ENCODE measurements at regions not wholly inside any gene's neighbourhood (a gene's known extent, or its start where the extent isn't known, plus 50 kb on each side); places are given as distances from the start of the nearest gene placed in this dataset.

DNA sequence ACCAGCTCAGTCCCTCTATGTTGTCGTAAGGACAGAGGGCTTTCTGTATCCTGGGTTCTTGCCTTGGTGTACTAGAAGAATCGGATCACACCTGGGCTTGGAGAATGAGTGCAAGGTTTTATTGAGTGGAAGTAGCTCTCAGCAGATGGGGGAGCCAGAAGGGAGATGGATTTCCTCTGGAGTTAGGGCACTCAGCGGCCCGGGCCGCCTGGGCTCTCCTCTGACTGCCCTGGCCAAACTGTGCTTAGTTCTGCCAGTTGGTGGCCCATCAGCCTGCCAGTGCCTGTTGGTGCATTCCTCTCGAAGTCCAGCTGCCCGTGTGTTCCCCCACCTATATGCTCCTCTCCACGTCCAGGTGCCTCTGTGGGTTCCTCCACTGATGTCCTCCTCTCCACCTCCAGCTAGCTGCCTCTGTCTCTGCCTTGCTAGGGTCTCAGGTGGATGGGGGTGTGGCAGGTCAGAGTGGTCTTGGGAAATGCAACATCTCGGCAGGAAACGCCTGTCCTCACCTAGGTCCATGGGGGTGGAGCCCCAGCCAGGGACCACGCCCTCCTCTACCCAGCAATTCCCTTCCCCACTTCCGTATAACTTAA lies 148.6 kb downstream of the PPP1R3A start:
- H3K36me3 ChIP-seq = no peaks in the 10 kb centered on the region
- no peaks in the 10 kb centered on the region for H3K9me3 ChIP-seq (ENCODE audit: low read depth)
- H2AFZ ChIP-seq (replicated peaks) = no peak overlapping the region
- TF ChIP-seq, protein P1, sequence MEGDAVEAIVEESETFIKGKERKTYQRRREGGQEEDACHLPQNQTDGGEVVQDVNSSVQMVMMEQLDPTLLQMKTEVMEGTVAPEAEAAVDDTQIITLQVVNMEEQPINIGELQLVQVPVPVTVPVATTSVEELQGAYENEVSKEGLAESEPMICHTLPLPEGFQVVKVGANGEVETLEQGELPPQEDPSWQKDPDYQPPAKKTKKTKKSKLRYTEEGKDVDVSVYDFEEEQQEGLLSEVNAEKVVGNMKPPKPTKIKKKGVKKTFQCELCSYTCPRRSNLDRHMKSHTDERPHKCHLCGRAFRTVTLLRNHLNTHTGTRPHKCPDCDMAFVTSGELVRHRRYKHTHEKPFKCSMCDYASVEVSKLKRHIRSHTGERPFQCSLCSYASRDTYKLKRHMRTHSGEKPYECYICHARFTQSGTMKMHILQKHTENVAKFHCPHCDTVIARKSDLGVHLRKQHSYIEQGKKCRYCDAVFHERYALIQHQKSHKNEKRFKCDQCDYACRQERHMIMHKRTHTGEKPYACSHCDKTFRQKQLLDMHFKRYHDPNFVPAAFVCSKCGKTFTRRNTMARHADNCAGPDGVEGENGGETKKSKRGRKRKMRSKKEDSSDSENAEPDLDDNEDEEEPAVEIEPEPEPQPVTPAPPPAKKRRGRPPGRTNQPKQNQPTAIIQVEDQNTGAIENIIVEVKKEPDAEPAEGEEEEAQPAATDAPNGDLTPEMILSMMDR (IDR thresholded peaks at IDR 0.05) = no peak
- no peak for TF ChIP-seq EZH2 (IDR thresholded peaks at IDR 0.05)
- TF ChIP-seq EZH2phosphoT487 (IDR thresholded peaks at IDR 0.05) = no peak
- no peak overlapping the region for H3K4me2 ChIP-seq
- H3K27ac Mint-ChIP-seq = no peak overlapping the region
- no peaks in the 10 kb centered on the region for H3K36me3 Mint-ChIP-seq
- no peak overlapping the region for H3K4me3 ChIP-seq
- no peak overlapping the region for H3K4me3 Mint-ChIP-seq
- H3K4me1 Mint-ChIP-seq = no peaks in the 10 kb centered on the region
- H3K27me3 ChIP-seq = no peaks in the 10 kb centered on the region
- H3F3A ChIP-seq (ENCODE audit: low read depth) = no peaks in the 10 kb centered on the region
- no peak for DNase-seq (ENCODE audit: low spot score)
- H3K27ac ChIP-seq = no peak overlapping the region
- H3K9ac ChIP-seq = no peak overlapping the region
- no peaks in the 10 kb centered on the region for H3K27me3 Mint-ChIP-seq (ENCODE audit: insufficient read depth, low read depth)
- no peaks in the 10 kb centered on the region for H3K79me2 ChIP-seq (ENCODE audit: low read depth)
- no peaks in the 10 kb centered on the region for H4K20me1 ChIP-seq (ENCODE audit: low read depth)
- H3K4me1 ChIP-seq = no peaks in the 10 kb centered on the region
- H3K9me3 Mint-ChIP-seq = no peaks in the 10 kb centered on the region

DNA sequence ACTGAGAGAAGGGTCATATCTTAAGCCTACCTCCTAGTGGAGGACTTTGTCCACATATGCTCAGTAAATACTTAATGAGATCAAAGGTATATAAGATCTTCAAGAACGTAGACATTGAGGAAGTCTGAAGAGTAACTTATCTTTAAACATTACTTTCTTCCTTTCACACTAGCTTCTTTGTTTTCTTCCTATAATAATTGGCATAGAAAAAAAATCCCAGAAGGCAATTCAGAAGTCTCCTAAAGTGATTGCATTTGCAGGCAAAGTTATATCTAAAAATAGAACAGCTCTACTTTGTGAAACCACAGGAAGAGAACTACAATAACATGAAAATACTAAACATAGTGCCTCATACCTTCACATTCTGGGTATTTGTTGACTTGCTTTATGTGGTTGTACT lies 150.4 kb downstream of the PPP1R3A start:
- Histone ChIP-seq H3K27me3 (no peaks in the 10 kb centered on the region), H3K4me2 (no peak overlapping the region), H3K79me2 (ENCODE audit: low read depth) (no peaks in the 10 kb centered on the region), H3K4me1 (no peaks in the 10 kb centered on the region), H3F3A (ENCODE audit: low read depth) (no peaks in the 10 kb centered on the region), H3K27ac (no peak overlapping the region), H3K9me3 (ENCODE audit: low read depth) (no peaks in the 10 kb centered on the region), H2AFZ (replicated peaks) (no peak overlapping the region), H4K20me1 (ENCODE audit: low read depth) (no peaks in the 10 kb centered on the region), H3K36me3 (no peaks in the 10 kb centered on the region), H3K9ac (no peak overlapping the region), H3K4me3 (no peak overlapping the region)
- no peak for DNase-seq (ENCODE audit: low spot score)
- TF ChIP-seq, protein P1 (IDR thresholded peaks at IDR 0.05) = no peak
- TF ChIP-seq EZH2phosphoT487 (IDR thresholded peaks at IDR 0.05) = no peak
- no peak for TF ChIP-seq EZH2 (IDR thresholded peaks at IDR 0.05)
- Mint-ChIP-seq H3K9me3 (no peaks in the 10 kb centered on the region), H3K27ac (no peak overlapping the region), H3K27me3 (ENCODE audit: insufficient read depth, low read depth) (no peaks in the 10 kb centered on the region), H3K36me3 (no peaks in the 10 kb centered on the region), H3K4me3 (no peak overlapping the region), H3K4me1 (no peaks in the 10 kb centered on the region)

DNA sequence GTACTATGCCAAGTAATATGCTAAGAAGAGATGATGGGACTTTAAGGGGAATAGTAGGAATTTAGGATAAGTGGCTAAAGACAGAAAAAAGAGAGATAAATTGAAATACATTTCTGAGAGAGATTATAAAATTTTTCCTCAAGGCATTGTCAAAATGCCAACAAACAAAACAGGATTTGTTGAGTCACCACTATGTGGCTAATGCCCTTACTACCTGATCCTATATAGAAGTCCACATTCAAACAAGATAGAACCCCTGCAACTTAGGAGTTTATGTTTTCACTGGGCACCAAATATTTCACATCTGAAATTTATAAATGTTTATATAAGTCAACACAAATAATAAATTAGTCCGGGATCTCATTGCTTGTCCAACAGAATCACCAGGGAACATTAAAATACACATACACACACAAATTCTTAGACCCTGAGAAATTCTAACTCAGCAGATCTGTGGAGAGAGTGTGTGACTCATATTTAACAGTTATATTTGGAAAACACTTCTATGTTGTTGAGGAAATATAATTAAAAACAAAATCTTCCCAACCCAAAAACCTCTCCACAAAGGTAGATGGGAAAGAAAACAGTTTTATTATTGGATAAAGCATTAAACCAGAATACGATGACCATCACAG lies 154.3 kb downstream of the PPP1R3A start:
- Histone ChIP-seq H3K27ac (no peak overlapping the region), H3K9ac (no peak overlapping the region), H3K4me2 (no peak overlapping the region), H3K36me3 (no peaks in the 10 kb centered on the region), H3K4me3 (no peak overlapping the region), H3K27me3 (no peaks in the 10 kb centered on the region), H2AFZ (replicated peaks) (no peak overlapping the region), H3K9me3 (ENCODE audit: low read depth) (no peaks in the 10 kb centered on the region), H3K4me1 (no peaks in the 10 kb centered on the region), H3F3A (ENCODE audit: low read depth) (no peaks in the 10 kb centered on the region), H3K79me2 (ENCODE audit: low read depth) (no peaks in the 10 kb centered on the region), H4K20me1 (ENCODE audit: low read depth) (no peaks in the 10 kb centered on the region)
- Mint-ChIP-seq H3K4me3 (no peak overlapping the region), H3K4me1 (no peaks in the 10 kb centered on the region), H3K27ac (no peak overlapping the region), H3K36me3 (no peaks in the 10 kb centered on the region), H3K9me3 (no peaks in the 10 kb centered on the region), H3K27me3 (ENCODE audit: insufficient read depth, low read depth) (no peaks in the 10 kb centered on the region)
- DNase-seq (ENCODE audit: low spot score) = no peak
- TF ChIP-seq, protein P1 (IDR thresholded peaks at IDR 0.05) = no peak
- TF ChIP-seq EZH2 (IDR thresholded peaks at IDR 0.05) = no peak
- no peak for TF ChIP-seq EZH2phosphoT487 (IDR thresholded peaks at IDR 0.05)
